WI38 (cell line): ENCODE measurements at regions not wholly inside any gene's neighbourhood (a gene's known extent, or its start where the extent isn't known, plus 50 kb on each side); places are given as distances from the start of the nearest gene placed in this dataset.
"Not testable (repeated sequence)": the region's sequence is repeated elsewhere in the genome, so short reads cannot be mapped to it uniquely, and the experiment has no call there.

Experiments used
- H3K4me3 ChIP-seq: 2 replicates; pipeline ENCODE4 v1.5.1; 2011; ENCODE audit warnings: low read depth, mild to moderate bottlenecking, control low read depth, low read length
- CTCF ChIP-seq: IDR thresholded peaks from 2 replicates; pipeline ENCODE4 v1.5.1; 2012; ENCODE audit warnings: low read depth, mild to moderate bottlenecking, control low read depth, low read length

GRCh38 chr4:137360761-137361160, 171.5 kb downstream of the PCDH18 start:
- H3K4me3 ChIP-seq = no peak overlapping the region
- no peak for TF ChIP-seq CTCF

GRCh38 chr4:137359691-137360315, 172.5 kb downstream of the PCDH18 start:
- H3K4me3 ChIP-seq = no peak overlapping the region
- TF ChIP-seq CTCF = no peak

- H3K4me3 ChIP-seq = not testable (repeated sequence)
Observed at GRCh38 chr4:137354562-137354961, 177.7 kb downstream of the PCDH18 start.

GRCh38 chr4:137347371-137347770, 184.9 kb downstream of the PCDH18 start:
- no peak for TF ChIP-seq CTCF

GRCh38 chr4:137345597-137345996, 186.7 kb downstream of the PCDH18 start:
- no peak for TF ChIP-seq CTCF
- H3K4me3 ChIP-seq = no peak overlapping the region

More at GRCh38 chr4:137347371-137347770, 184.9 kb downstream of the PCDH18 start:
- no peak overlapping the region for H3K4me3 ChIP-seq

- no peak for TF ChIP-seq CTCF
- H3K4me3 ChIP-seq = no peak overlapping the region
Observed at GRCh38 chr4:137343221-137343620, 189.1 kb downstream of the PCDH18 start.

GRCh38 chr4:137333031-137333430, 199.3 kb downstream of the PCDH18 start:
- TF ChIP-seq CTCF = no peak
- H3K4me3 ChIP-seq = no peak overlapping the region

GRCh38 chr4:137312257-137312656, 220.0 kb downstream of the PCDH18 start:
- no peak for TF ChIP-seq CTCF
- H3K4me3 ChIP-seq = no peak overlapping the region
